A673 (cell line): ENCODE measurements at regions not wholly inside any gene's neighbourhood (a gene's known extent, or its start where the extent isn't known, plus 50 kb on each side); places are given as distances from the start of the nearest gene placed in this dataset.

Source experiments
- BruUV-seq: library from RNA; stranded (reverse); fragments of 400-500 nt; replicated peaks from 2 replicates; lab custom pipeline; 2021; lab: Mats Ljungman, UMichigan
- CTCF ChIA-PET: fragments of 300-600 bp; sonication (Branson Sonifier 250); formaldehyde crosslinking; loops from one replicate; lab custom pipeline; 2022; ENCODE audit warnings: antibody characterized with exemption; lab: Charles Lee
- POLR2A ChIA-PET: fragments of 300-600 bp; sonication (Branson Sonifier 250); formaldehyde crosslinking; loops from one replicate; lab custom pipeline; 2022; ENCODE audit warnings: antibody characterized with exemption; ENCODE audit not compliant: low non-redundant PET; lab: Charles Lee
- DNase-seq: peaks from one replicate; pipeline ENCODE4 v3.0.0-alpha.2; 2015; ENCODE audit warnings: low spot score
- H3K27ac ChIP-seq: fragments of 200-600 bp; sonication (generic); 2 replicates; pipeline ENCODE4 v1.5.1; 2016; ENCODE audit warnings: mixed run types, low read depth, mild to moderate bottlenecking, mixed read lengths, antibody characterized with exemption, low read length; ENCODE audit not compliant: poor library complexity, severe bottlenecking
- H3K27me3 ChIP-seq: fragments of 200-600 bp; sonication (generic); replicated peaks from 2 replicates; pipeline ENCODE4 v1.6.1; 2017; ENCODE audit warnings: mixed run types, low read depth, mild to moderate bottlenecking, mixed read lengths, antibody characterized with exemption, low read length; ENCODE audit not compliant: insufficient read depth, poor library complexity
- H3K36me3 ChIP-seq: fragments of 200-600 bp; sonication (generic); 2 replicates; pipeline ENCODE4 v1.6.1; 2016; ENCODE audit warnings: mixed run types, mild to moderate bottlenecking, mixed read lengths, antibody characterized with exemption, low read length; ENCODE audit not compliant: insufficient read depth, poor library complexity, severe bottlenecking
- H3K4me1 ChIP-seq: fragments of 200-600 bp; sonication (generic); 2 replicates; pipeline ENCODE4 v1.6.1; 2017; ENCODE audit warnings: mixed run types, mild to moderate bottlenecking, mixed read lengths, antibody characterized with exemption, low read length; ENCODE audit not compliant: insufficient read depth, poor library complexity, severe bottlenecking
- H3K4me3 ChIP-seq: fragments of 200-600 bp; sonication (generic); 2 replicates; pipeline ENCODE4 v1.5.1; 2016; ENCODE audit warnings: low read depth, mixed run types, mild to moderate bottlenecking, mixed read lengths, low read length; ENCODE audit not compliant: poor library complexity, severe bottlenecking
- H3K9me3 ChIP-seq: fragments of 200-600 bp; sonication (generic); 2 replicates; pipeline ENCODE4 v1.6.1; 2016; ENCODE audit warnings: mixed run types, low read depth, mild to moderate bottlenecking, mixed read lengths, antibody characterized with exemption, low read length; ENCODE audit not compliant: poor library complexity, severe bottlenecking
- EZH2 ChIP-seq: fragments of 200-600 bp; sonication (generic); IDR thresholded peaks from 2 replicates; pipeline ENCODE4 v1.6.1; 2017; ENCODE audit warnings: borderline replicate concordance, low read depth, mild to moderate bottlenecking, mixed read lengths, antibody characterized with exemption, low read length; ENCODE audit not compliant: poor library complexity, severe bottlenecking
- intact Hi-C: fragments of 100-400 bp; cut with micrococcal nuclease; formaldehyde crosslinking; loops from one replicate; pipeline ENCODE4 v1.10.0; 2022; ENCODE audit not compliant: unreplicated experiment
- TF ChIP-seq, protein P1 (sequence below): fragments of 300-800, 200-600 bp; sonication (generic); conservative IDR thresholded peaks from 2 replicates; pipeline ENCODE4 v1.5.1; 2017; ENCODE audit warnings: low read depth, mild to moderate bottlenecking, antibody characterized with exemption, low read length, moderate library complexity, mixed read lengths

DNA sequence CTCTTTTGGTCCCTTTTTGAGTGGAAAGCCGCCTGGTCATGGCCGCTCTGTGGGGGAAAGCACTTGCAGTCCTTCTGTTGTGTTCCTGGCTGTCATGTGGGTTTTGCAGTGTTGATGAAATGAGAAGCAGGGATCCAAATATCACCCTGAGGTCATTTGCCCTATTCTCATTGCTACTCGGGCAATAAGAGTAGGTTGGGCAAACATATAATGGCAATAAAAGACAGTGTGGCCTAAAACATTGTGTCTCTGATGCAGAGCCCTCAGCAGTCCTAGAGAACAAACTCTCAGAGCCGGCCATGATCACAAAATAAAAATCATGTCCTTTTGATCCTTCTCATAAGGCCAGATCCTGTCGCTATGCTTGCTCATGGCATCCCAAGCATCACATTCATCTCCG lies 361.1 kb upstream of the KLF4 start:
- Histone ChIP-seq H3K4me3 (no peak overlapping the region), H3K27me3 (no peaks in the 10 kb centered on the region), H3K4me1 (no peaks in the 10 kb centered on the region), H3K36me3 (no peaks in the 10 kb centered on the region), H3K27ac (no peak overlapping the region), H3K9me3 (peaks cover 8% of the 10 kb centered on the region)
- no peak for DNase-seq
- no peak for TF ChIP-seq EZH2
- TF ChIP-seq, protein P1, sequence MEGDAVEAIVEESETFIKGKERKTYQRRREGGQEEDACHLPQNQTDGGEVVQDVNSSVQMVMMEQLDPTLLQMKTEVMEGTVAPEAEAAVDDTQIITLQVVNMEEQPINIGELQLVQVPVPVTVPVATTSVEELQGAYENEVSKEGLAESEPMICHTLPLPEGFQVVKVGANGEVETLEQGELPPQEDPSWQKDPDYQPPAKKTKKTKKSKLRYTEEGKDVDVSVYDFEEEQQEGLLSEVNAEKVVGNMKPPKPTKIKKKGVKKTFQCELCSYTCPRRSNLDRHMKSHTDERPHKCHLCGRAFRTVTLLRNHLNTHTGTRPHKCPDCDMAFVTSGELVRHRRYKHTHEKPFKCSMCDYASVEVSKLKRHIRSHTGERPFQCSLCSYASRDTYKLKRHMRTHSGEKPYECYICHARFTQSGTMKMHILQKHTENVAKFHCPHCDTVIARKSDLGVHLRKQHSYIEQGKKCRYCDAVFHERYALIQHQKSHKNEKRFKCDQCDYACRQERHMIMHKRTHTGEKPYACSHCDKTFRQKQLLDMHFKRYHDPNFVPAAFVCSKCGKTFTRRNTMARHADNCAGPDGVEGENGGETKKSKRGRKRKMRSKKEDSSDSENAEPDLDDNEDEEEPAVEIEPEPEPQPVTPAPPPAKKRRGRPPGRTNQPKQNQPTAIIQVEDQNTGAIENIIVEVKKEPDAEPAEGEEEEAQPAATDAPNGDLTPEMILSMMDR: no peak
- no TSS peak for BruUV-seq
- intact Hi-C loops: no loop called here
- CTCF ChIA-PET: no interaction called here
- POLR2A ChIA-PET: no interaction called here

DNA sequence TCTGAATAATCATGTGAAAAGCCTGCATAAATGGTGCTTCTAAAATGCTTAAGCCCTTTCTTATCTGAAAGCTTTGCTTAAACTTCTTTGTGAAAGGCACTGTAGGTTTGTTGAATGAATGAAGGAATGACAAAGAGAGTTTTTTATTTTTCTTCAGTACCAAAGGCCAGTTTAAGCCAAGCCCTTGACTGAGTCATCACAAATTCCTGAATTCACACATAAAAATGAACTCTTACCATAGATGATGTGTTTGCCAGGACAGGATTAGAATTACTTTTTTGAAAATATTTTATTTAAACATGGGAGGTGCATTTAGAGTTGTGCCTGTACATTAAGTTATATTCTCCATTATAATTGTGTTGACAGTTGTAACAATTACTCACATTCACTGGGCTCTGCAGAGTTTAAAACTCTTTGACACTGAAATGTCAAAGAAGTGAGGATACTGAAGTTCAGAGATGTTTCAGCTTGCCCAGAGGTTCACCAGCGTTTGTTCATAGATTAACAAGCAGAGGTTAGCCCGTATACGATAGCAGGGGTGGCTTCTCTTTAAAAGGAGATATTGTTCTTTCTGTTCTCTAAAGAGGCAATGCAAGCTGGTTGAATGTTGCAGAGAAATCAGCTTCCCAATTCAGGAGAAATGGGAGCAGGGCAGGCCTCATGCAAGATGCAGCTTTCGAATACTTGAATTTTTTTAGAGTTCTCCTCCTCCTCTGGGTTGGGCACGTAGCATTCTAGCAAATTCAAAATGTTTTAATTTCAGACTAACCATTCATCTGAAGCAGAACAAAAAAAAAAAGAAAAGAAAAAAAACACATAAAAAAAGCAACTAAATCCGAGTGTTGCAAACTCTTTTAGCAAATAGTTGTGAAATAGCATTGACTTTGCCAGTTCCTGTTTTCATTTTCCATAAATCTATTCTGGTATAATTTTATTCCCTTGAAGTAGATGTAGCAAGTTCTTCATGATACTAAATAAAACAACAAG lies 358.7 kb upstream of the KLF4 start:
- H3K27ac ChIP-seq: no peak overlapping the region
- DNase-seq: no peak
- CTCF ChIA-PET: no interaction called here
- TF ChIP-seq, protein P1: no peak
- TF ChIP-seq EZH2: no peak
- POLR2A ChIA-PET: no interaction called here
- BruUV-seq: no TSS peak
- H3K27me3 ChIP-seq: no peaks in the 10 kb centered on the region
- intact Hi-C loops: no loop called here
- no peak overlapping the region for H3K4me3 ChIP-seq
- H3K9me3 ChIP-seq: no peaks in the 10 kb centered on the region
- no peaks in the 10 kb centered on the region for H3K36me3 ChIP-seq
- no peaks in the 10 kb centered on the region for H3K4me1 ChIP-seq

DNA sequence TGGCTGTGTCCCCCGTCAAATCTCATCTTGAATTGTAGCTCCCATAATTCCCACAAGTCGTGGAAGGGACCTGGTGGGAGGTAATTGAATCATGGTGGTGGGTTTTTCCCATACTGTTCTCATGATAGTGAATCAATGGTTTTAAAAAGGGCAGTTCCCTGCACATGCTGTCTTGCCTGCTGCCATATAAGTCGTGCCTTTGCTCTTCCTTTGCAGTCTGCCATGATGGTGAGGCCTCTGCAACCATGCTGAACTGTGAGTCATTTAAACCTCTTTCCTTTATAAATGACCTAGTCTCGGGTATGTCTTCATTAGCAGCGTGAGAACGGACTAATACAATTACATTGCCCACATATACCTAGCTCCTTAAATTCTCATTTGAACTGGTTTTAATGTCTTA lies 353.0 kb upstream of the KLF4 start:
- ChIA-PET CTCF (no interaction called here), POLR2A (no interaction called here)
- no peaks in the 10 kb centered on the region for H3K4me1 ChIP-seq
- intact Hi-C loops: no loop called here
- H3K36me3 ChIP-seq: no peaks in the 10 kb centered on the region
- H3K27me3 ChIP-seq: no peaks in the 10 kb centered on the region
- no TSS peak for BruUV-seq
- peaks cover 3% of the 10 kb centered on the region for H3K9me3 ChIP-seq
- TF ChIP-seq EZH2: no peak
- TF ChIP-seq, protein P1: no peak
- H3K4me3 ChIP-seq: no peak overlapping the region
- DNase-seq: no peak
- H3K27ac ChIP-seq: no peak overlapping the region
